Astrocyte (in vitro differentiated cells and primary cell): ENCODE measurements at regions not wholly inside any gene's neighbourhood (a gene's known extent, or its start where the extent isn't known, plus 50 kb on each side); places are given as distances from the start of the nearest gene placed in this dataset.
A peak's percentile ranks its signal among the peaks of the same experiment; 100 is the strongest.

Source experiments
- DNase-seq: peaks from one replicate; pipeline ENCODE4 v3.0.0-alpha.2; 2010; ENCODE audit warnings: low read depth
- FAIRE-seq: peaks from 2 replicates; lab custom pipeline; 2011; peaks lifted over from hg19 to GRCh38; lab: Jason Lieb, UNC
- H2AFZ ChIP-seq: 2 replicates; pipeline ENCODE4 v1.6.0; 2012; ENCODE audit warnings: low read depth, low read length, inconsistent platforms
- H3K27ac ChIP-seq: 2 replicates; pipeline ENCODE4 v1.5.1; 2011; ENCODE audit warnings: low read depth, low read length, inconsistent platforms
- H3K27me3 ChIP-seq: 2 replicates; pipeline ENCODE4 v1.6.0; 2011; ENCODE audit warnings: low read length, inconsistent platforms; ENCODE audit not compliant: insufficient read depth
- H3K36me3 ChIP-seq: 2 replicates; pipeline ENCODE4 v1.5.1; 2011; ENCODE audit warnings: low read length, inconsistent platforms; ENCODE audit not compliant: insufficient read depth
- H3K4me1 ChIP-seq: 2 replicates; pipeline ENCODE4 v1.5.1; 2011; ENCODE audit warnings: low read length, inconsistent platforms; ENCODE audit not compliant: insufficient read depth
- H3K4me2 ChIP-seq: 2 replicates; pipeline ENCODE4 v1.6.0; 2012; ENCODE audit warnings: low read length, inconsistent platforms
- H3K4me3 ChIP-seq: 2 replicates; pipeline ENCODE4 v1.5.1; 2011; ENCODE audit warnings: low read depth, mild to moderate bottlenecking, low read length, inconsistent platforms; ENCODE audit not compliant: insufficient read depth
- H3K79me2 ChIP-seq: 2 replicates; pipeline ENCODE4 v1.6.0; 2012; ENCODE audit warnings: mild to moderate bottlenecking, low read length, inconsistent platforms; ENCODE audit not compliant: insufficient read depth
- H3K9ac ChIP-seq: 2 replicates; pipeline ENCODE4 v1.6.0; 2012; ENCODE audit warnings: mild to moderate bottlenecking, low read length, inconsistent platforms
- H3K9me3 ChIP-seq: 2 replicates; pipeline ENCODE4 v1.5.1; 2012; ENCODE audit warnings: low read depth, mild to moderate bottlenecking, low read length, inconsistent platforms; ENCODE audit not compliant: insufficient read depth
- H4K20me1 ChIP-seq: 2 replicates; pipeline ENCODE4 v1.6.0; 2012; ENCODE audit warnings: low read length, inconsistent platforms; ENCODE audit not compliant: insufficient read depth
- H3K27ac Mint-ChIP-seq: one replicate; pipeline ENCODE4 v1.8.0; 2021; ENCODE audit warnings: mild to moderate bottlenecking, mixed read lengths; ENCODE audit not compliant: unreplicated experiment
- H3K27me3 Mint-ChIP-seq: one replicate; pipeline ENCODE4 v1.8.0; 2021; ENCODE audit warnings: low read depth, mixed read lengths; ENCODE audit not compliant: unreplicated experiment
- H3K36me3 Mint-ChIP-seq: one replicate; pipeline ENCODE4 v1.8.0; 2021; ENCODE audit warnings: low read depth, mixed read lengths; ENCODE audit not compliant: unreplicated experiment
- H3K4me1 Mint-ChIP-seq: one replicate; pipeline ENCODE4 v1.8.0; 2021; ENCODE audit warnings: low read depth, mixed read lengths; ENCODE audit not compliant: unreplicated experiment
- H3K4me3 Mint-ChIP-seq: one replicate; pipeline ENCODE4 v1.8.0; 2021; ENCODE audit warnings: mild to moderate bottlenecking, moderate library complexity, mixed read lengths; ENCODE audit not compliant: unreplicated experiment
- H3K9me3 Mint-ChIP-seq: one replicate; pipeline ENCODE4 v1.8.0; 2021; ENCODE audit warnings: mild to moderate bottlenecking, mixed read lengths; ENCODE audit not compliant: unreplicated experiment
- EZH2 ChIP-seq: IDR thresholded peaks from 2 replicates; pipeline ENCODE4 v1.6.1; 2012; ENCODE audit warnings: mild to moderate bottlenecking, low read length, inconsistent platforms; ENCODE audit not compliant: insufficient read depth
- TF ChIP-seq, protein P1 (sequence below): IDR thresholded peaks from 2 replicates; pipeline ENCODE4 v1.5.1; 2011; ENCODE audit warnings: low read depth, mild to moderate bottlenecking, inconsistent platforms, low read length, moderate library complexity; ENCODE audit not compliant: insufficient read depth

GRCh38 chr15:38150794-38151193, 101.8 kb upstream of the SPRED1 start:
- Histone ChIP-seq H3K27ac (no peak overlapping the region), H3K9me3 (no peaks in the 10 kb centered on the region), H4K20me1 (no peaks in the 10 kb centered on the region), H3K4me2 (no peak overlapping the region), H3K36me3 (no peaks in the 10 kb centered on the region), H3K9ac (no peak overlapping the region), H3K27me3 (no peaks in the 10 kb centered on the region), H3K79me2 (no peaks in the 10 kb centered on the region), H3K4me1 (peaks cover 3% of the 10 kb centered on the region), H2AFZ (no peak overlapping the region), H3K4me3 (no peak overlapping the region)
- Mint-ChIP-seq H3K27me3 (no peaks in the 10 kb centered on the region), H3K27ac (no peak overlapping the region), H3K4me3 (no peak overlapping the region), H3K4me1 (no peaks in the 10 kb centered on the region), H3K36me3 (peaks cover 3% of the 10 kb centered on the region), H3K9me3 (peaks cover 22% of the 10 kb centered on the region)
- FAIRE-seq: peak; percentile 26
- TF ChIP-seq EZH2: no peak
- DNase-seq: no peak

- no peaks in the 10 kb centered on the region for H3K36me3 ChIP-seq
- TF ChIP-seq EZH2: no peak
- TF ChIP-seq, protein P1, sequence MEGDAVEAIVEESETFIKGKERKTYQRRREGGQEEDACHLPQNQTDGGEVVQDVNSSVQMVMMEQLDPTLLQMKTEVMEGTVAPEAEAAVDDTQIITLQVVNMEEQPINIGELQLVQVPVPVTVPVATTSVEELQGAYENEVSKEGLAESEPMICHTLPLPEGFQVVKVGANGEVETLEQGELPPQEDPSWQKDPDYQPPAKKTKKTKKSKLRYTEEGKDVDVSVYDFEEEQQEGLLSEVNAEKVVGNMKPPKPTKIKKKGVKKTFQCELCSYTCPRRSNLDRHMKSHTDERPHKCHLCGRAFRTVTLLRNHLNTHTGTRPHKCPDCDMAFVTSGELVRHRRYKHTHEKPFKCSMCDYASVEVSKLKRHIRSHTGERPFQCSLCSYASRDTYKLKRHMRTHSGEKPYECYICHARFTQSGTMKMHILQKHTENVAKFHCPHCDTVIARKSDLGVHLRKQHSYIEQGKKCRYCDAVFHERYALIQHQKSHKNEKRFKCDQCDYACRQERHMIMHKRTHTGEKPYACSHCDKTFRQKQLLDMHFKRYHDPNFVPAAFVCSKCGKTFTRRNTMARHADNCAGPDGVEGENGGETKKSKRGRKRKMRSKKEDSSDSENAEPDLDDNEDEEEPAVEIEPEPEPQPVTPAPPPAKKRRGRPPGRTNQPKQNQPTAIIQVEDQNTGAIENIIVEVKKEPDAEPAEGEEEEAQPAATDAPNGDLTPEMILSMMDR: no peak
- H3K9me3 ChIP-seq: peaks cover 3% of the 10 kb centered on the region
- no peak overlapping the region for H3K27ac ChIP-seq
- H3K4me3 ChIP-seq: no peak overlapping the region
- Mint-ChIP-seq H3K27me3 (no peaks in the 10 kb centered on the region), H3K27ac (no peak overlapping the region), H3K4me1 (no peaks in the 10 kb centered on the region), H3K4me3 (no peak overlapping the region), H3K9me3 (peaks cover 27% of the 10 kb centered on the region), H3K36me3 (peaks cover 6% of the 10 kb centered on the region)
- H3K4me1 ChIP-seq: no peaks in the 10 kb centered on the region
- H3K27me3 ChIP-seq: no peaks in the 10 kb centered on the region
- no peaks in the 10 kb centered on the region for H4K20me1 ChIP-seq
- no peaks in the 10 kb centered on the region for H3K79me2 ChIP-seq
- H3K9ac ChIP-seq: no peak overlapping the region
- no peak overlapping the region for H3K4me2 ChIP-seq
- no peak overlapping the region for H2AFZ ChIP-seq
- DNase-seq (no peak), FAIRE-seq (no peak)
Observed at GRCh38 chr15:38153781-38154180, 98.9 kb upstream of the SPRED1 start.

GRCh38 chr15:38154255-38154654, 98.4 kb upstream of the SPRED1 start:
- no peak for FAIRE-seq

More at GRCh38 chr15:38154255-38154654, 98.4 kb upstream of the SPRED1 start:
- no peaks in the 10 kb centered on the region for H3K4me1 ChIP-seq
- H3K9ac ChIP-seq: no peak overlapping the region
- H3K9me3 Mint-ChIP-seq: peaks cover 27% of the 10 kb centered on the region
- no peaks in the 10 kb centered on the region for H3K4me1 Mint-ChIP-seq
- H3K27me3 Mint-ChIP-seq: no peaks in the 10 kb centered on the region
- H3K4me2 ChIP-seq: no peak overlapping the region
- no peak overlapping the region for H3K4me3 Mint-ChIP-seq
- H2AFZ ChIP-seq: no peak overlapping the region
- no peak overlapping the region for H3K4me3 ChIP-seq
- no peaks in the 10 kb centered on the region for H4K20me1 ChIP-seq
- DNase-seq: no peak
- TF ChIP-seq, protein P1: no peak
- no peak for TF ChIP-seq EZH2
- H3K36me3 ChIP-seq: no peaks in the 10 kb centered on the region
- H3K36me3 Mint-ChIP-seq: peaks cover 6% of the 10 kb centered on the region
- no peaks in the 10 kb centered on the region for H3K79me2 ChIP-seq
- no peak overlapping the region for H3K27ac Mint-ChIP-seq
- H3K9me3 ChIP-seq: peaks cover 3% of the 10 kb centered on the region
- H3K27me3 ChIP-seq: no peaks in the 10 kb centered on the region
- no peak overlapping the region for H3K27ac ChIP-seq
